ENCODE measurements at regions not wholly inside any gene's neighbourhood (a gene's known extent, or its start where the extent isn't known, plus 50 kb on each side); places are given as distances from the start of the nearest gene placed in this dataset.

DNA sequence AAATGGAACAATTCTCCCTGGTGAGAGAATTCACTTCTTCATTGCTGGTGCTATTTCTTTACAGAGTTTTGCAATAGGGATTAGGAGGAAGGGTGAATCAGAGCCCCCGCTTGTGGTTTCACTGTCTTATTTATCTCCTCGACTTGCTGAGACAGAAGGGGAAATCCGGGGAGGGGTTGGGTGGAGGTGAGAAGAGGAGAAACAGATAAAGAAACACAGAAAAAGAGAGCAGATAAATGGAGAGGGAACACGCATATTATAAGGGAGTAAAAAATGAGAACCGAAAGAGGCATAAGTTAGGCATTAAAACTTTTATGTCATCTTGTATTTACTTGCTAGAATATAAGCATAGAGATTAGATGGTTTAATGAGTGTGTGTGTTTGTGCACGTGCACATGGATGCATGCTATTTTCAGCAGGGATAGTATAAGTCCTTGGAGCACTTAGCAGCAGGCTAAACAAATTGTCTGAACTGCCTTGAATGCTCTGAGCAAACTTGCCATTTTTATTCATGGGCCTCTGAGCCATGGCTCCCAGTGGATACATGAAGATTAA is 105.0 kb downstream of the OLIG3 start:
- TF ChIP-seq, protein P1, sequence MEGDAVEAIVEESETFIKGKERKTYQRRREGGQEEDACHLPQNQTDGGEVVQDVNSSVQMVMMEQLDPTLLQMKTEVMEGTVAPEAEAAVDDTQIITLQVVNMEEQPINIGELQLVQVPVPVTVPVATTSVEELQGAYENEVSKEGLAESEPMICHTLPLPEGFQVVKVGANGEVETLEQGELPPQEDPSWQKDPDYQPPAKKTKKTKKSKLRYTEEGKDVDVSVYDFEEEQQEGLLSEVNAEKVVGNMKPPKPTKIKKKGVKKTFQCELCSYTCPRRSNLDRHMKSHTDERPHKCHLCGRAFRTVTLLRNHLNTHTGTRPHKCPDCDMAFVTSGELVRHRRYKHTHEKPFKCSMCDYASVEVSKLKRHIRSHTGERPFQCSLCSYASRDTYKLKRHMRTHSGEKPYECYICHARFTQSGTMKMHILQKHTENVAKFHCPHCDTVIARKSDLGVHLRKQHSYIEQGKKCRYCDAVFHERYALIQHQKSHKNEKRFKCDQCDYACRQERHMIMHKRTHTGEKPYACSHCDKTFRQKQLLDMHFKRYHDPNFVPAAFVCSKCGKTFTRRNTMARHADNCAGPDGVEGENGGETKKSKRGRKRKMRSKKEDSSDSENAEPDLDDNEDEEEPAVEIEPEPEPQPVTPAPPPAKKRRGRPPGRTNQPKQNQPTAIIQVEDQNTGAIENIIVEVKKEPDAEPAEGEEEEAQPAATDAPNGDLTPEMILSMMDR (IDR thresholded peaks at IDR 0.05; ENCODE audit: control extremely low read depth in 1 of 3, insufficient read depth in 1 of 3, low read depth in 1 of 3, low read length in 3 of 3): no peak
- TF ChIP-seq RBBP5 (IDR thresholded peaks at IDR 0.05; ENCODE audit: borderline replicate concordance, low read depth, low read length): no peak
- no peak for TF ChIP-seq EGR1 (IDR thresholded peaks at IDR 0.05; ENCODE audit: borderline replicate concordance, low read depth, low read length)
- TF ChIP-seq CHD1 (IDR thresholded peaks at IDR 0.05; ENCODE audit: low read depth, low read length): no peak
- TF ChIP-seq TAF1 (IDR thresholded peaks at IDR 0.05; ENCODE audit: low read depth, low read length): no peak
- no peak for TF ChIP-seq NANOG (IDR thresholded peaks at IDR 0.05; ENCODE audit: insufficient read depth, low read depth, low read length, poor library complexity, severe bottlenecking)
- TF ChIP-seq GABPA (IDR thresholded peaks at IDR 0.05; ENCODE audit: borderline replicate concordance, insufficient read depth, low read length): no peak
- no peak for TF ChIP-seq POLR2A (IDR thresholded peaks at IDR 0.05; ENCODE audit: control extremely low read depth in 1 of 2, low read depth in 2 of 2, low read length in 2 of 2)
- no peak for TF ChIP-seq POLR2AphosphoS5 (IDR thresholded peaks at IDR 0.05; ENCODE audit: low read depth, low read length)
- TF ChIP-seq EP300 (IDR thresholded peaks at IDR 0.05; ENCODE audit: borderline replicate concordance in 1 of 2, low read depth in 2 of 2, low read length in 2 of 2): no peak
- no peak for TF ChIP-seq EZH2 (IDR thresholded peaks at IDR 0.05; ENCODE audit: low read depth, low read length, severe bottlenecking)
- TF ChIP-seq CEBPB (IDR thresholded peaks at IDR 0.05; ENCODE audit: low read depth, low read length): no peak

Measured in H1 (cell line).